CD4-positive, CD25-positive, alpha-beta regulatory T cell (primary cell): ENCODE measurements at regions not wholly inside any gene's neighbourhood (a gene's known extent, or its start where the extent isn't known, plus 50 kb on each side); places are given as distances from the start of the nearest gene placed in this dataset.
"Not testable (repeated sequence)": the region's sequence is repeated elsewhere in the genome, so short reads cannot be mapped to it uniquely, and the experiment has no call there.

ENCODE experiments used
- ATAC-seq, 2 donors: fragments of 150-1000 bp; cut with Tn5 transposase; one replicate each; pipeline ENCODE4 v1.10.0; 2021; ENCODE audit warnings: low read depth in 2 of 2, moderate number of reproducible peaks in 2 of 2, moderate library complexity in 1 of 2
- DNase-seq, 3 donors: peaks; one replicate each; pipeline versions ENCODE4 v3.0.0 to v3.0.0-alpha.2; 2012 to 2022; ENCODE audit warnings: mixed read lengths in 1 of 3
- H3K27ac ChIP-seq: one replicate; pipeline ENCODE4 v1.7.0; 2013; ENCODE audit warnings: mild to moderate bottlenecking, low read length; ENCODE audit not compliant: insufficient read depth, poor library complexity, severe bottlenecking
- H3K27me3 ChIP-seq: one replicate; pipeline ENCODE4 v1.7.0; 2013; ENCODE audit warnings: low read length; ENCODE audit not compliant: control insufficient read depth, insufficient read depth
- H3K36me3 ChIP-seq: one replicate; pipeline ENCODE4 v1.7.0; 2013; ENCODE audit warnings: mild to moderate bottlenecking, low read length, moderate library complexity; ENCODE audit not compliant: control insufficient read depth, insufficient read depth
- H3K4me1 ChIP-seq: 2 replicates; pipeline ENCODE4 v1.7.0; 2013; ENCODE audit warnings: mild to moderate bottlenecking, low read length; ENCODE audit not compliant: insufficient read depth, control insufficient read depth, poor library complexity, severe bottlenecking
- H3K4me3 ChIP-seq: one replicate; pipeline ENCODE4 v1.7.0; 2013; ENCODE audit warnings: low read depth, mild to moderate bottlenecking, low read length, moderate library complexity
- H3K9me3 ChIP-seq, 2 experiments: 1 replicate in 1 of 2; 2 replicates in 1 of 2; pipeline ENCODE4 v1.7.0; 2013; ENCODE audit warnings: low read length in 2 of 2, mild to moderate bottlenecking in 1 of 2, moderate library complexity in 1 of 2; ENCODE audit not compliant: control insufficient read depth in 2 of 2
- H3K27ac Mint-ChIP-seq, 3 donors: one replicate each; pipeline ENCODE4 v1.8.0; 2020 to 2022; ENCODE audit warnings: mild to moderate bottlenecking in 3 of 3, mixed read lengths in 3 of 3, moderate library complexity in 2 of 3
- H3K27me3 Mint-ChIP-seq: one replicate; pipeline ENCODE4 v1.8.0; 2022; ENCODE audit warnings: mild to moderate bottlenecking, mixed read lengths
- H3K36me3 Mint-ChIP-seq: one replicate; pipeline ENCODE4 v1.8.0; 2020; ENCODE audit warnings: mixed read lengths
- H3K4me1 Mint-ChIP-seq, 4 donors: one replicate each; pipeline ENCODE4 v1.8.0; 2020 to 2022; ENCODE audit warnings: mixed read lengths in 4 of 4, mild to moderate bottlenecking in 1 of 4
- H3K4me3 Mint-ChIP-seq, 4 donors: one replicate each; pipeline ENCODE4 v1.8.0; 2020 to 2022; ENCODE audit warnings: mild to moderate bottlenecking in 4 of 4, mixed read lengths in 4 of 4, moderate library complexity in 3 of 4
- H3K9me3 Mint-ChIP-seq, 7 donors: one replicate each; pipeline ENCODE4 v1.8.0; 2020 to 2022; ENCODE audit warnings: mixed read lengths in 7 of 7, mild to moderate bottlenecking in 3 of 7, moderate library complexity in 2 of 7

GRCh38 chr12:83939718-83940117, 972.9 kb downstream of the SLC6A15 start:
- H3K27ac Mint-ChIP-seq: no peak overlapping the region

GRCh38 chr12:83933615-83934014, 979.0 kb downstream of the SLC6A15 start:
- no peaks in the 10 kb centered on the region for H3K4me1 Mint-ChIP-seq
- Histone ChIP-seq H3K4me3 (no peak overlapping the region), H3K27me3 (no peaks in the 10 kb centered on the region), H3K36me3 (no peaks in the 10 kb centered on the region), H3K9me3 (no peaks in the 10 kb centered on the region), H3K27ac (no peak overlapping the region), H3K4me1 (no peaks in the 10 kb centered on the region)
- no peak overlapping the region for H3K4me3 Mint-ChIP-seq
- no peaks in the 10 kb centered on the region for H3K36me3 Mint-ChIP-seq
- ATAC-seq: no peak
- H3K9me3 Mint-ChIP-seq: peaks cover 0 to 14% (median 2%) of the 10 kb centered on the region in 7 donors
- no peaks in the 10 kb centered on the region for H3K27me3 Mint-ChIP-seq
- DNase-seq: no peak
- H3K27ac Mint-ChIP-seq: no peak overlapping the region

More at GRCh38 chr12:83939718-83940117, 972.9 kb downstream of the SLC6A15 start:
- Histone ChIP-seq H3K4me3 (no peak overlapping the region), H3K27ac (no peak overlapping the region), H3K9me3 (peaks cover 0 to 3% of the 10 kb centered on the region in 2 experiments), H3K36me3 (no peaks in the 10 kb centered on the region), H3K4me1 (no peaks in the 10 kb centered on the region), H3K27me3 (no peaks in the 10 kb centered on the region)
- Mint-ChIP-seq H3K9me3 (peaks cover 0 to 4% (median 0%) of the 10 kb centered on the region in 7 donors), H3K4me1 (no peaks in the 10 kb centered on the region), H3K4me3 (no peak overlapping the region), H3K27me3 (no peaks in the 10 kb centered on the region), H3K36me3 (no peaks in the 10 kb centered on the region)
- no peak for DNase-seq
- no peak for ATAC-seq

- no peak overlapping the region for H3K4me3 ChIP-seq
- no peaks in the 10 kb centered on the region for H3K27me3 Mint-ChIP-seq
These were observed 980.6 kb downstream of the SLC6A15 start for GRCh38 chr12:83932011-83932410.

GRCh38 chr12:83931451-83931850, 981.1 kb downstream of the SLC6A15 start:
- Mint-ChIP-seq H3K9me3 (peaks cover 0 to 14% (median 3%) of the 10 kb centered on the region in 7 donors), H3K36me3 (no peaks in the 10 kb centered on the region), H3K4me3 (no peak overlapping the region), H3K27me3 (no peaks in the 10 kb centered on the region), H3K27ac (no peak overlapping the region), H3K4me1 (no peaks in the 10 kb centered on the region)
- no peaks in the 10 kb centered on the region for H3K4me1 ChIP-seq
- no peaks in the 10 kb centered on the region for H3K36me3 ChIP-seq
- ATAC-seq (no peak), DNase-seq (no peak)
- H3K4me3 ChIP-seq: no peak overlapping the region
- H3K27ac ChIP-seq: no peak overlapping the region
- H3K27me3 ChIP-seq: no peaks in the 10 kb centered on the region
- no peaks in the 10 kb centered on the region for H3K9me3 ChIP-seq

More at GRCh38 chr12:83932011-83932410, 980.6 kb downstream of the SLC6A15 start:
- Histone ChIP-seq H3K27me3 (no peaks in the 10 kb centered on the region), H3K36me3 (no peaks in the 10 kb centered on the region), H3K4me1 (no peaks in the 10 kb centered on the region), H3K9me3 (no peaks in the 10 kb centered on the region), H3K27ac (no peak overlapping the region)
- Mint-ChIP-seq H3K9me3 (peaks cover 0 to 14% (median 3%) of the 10 kb centered on the region in 7 donors), H3K4me1 (no peaks in the 10 kb centered on the region), H3K4me3 (no peak overlapping the region), H3K27ac (peak overlapping the region in 1 of 3 donors; percentile 38), H3K36me3 (no peaks in the 10 kb centered on the region)
- ATAC-seq (no peak), DNase-seq (no peak)

GRCh38 chr12:83929792-83930191, 982.8 kb downstream of the SLC6A15 start:
- H3K4me1 ChIP-seq, H3K36me3 Mint-ChIP-seq, H3K36me3 ChIP-seq, H3K4me3 Mint-ChIP-seq, H3K9me3 ChIP-seq, DNase-seq, H3K4me1 Mint-ChIP-seq, H3K4me3 ChIP-seq, H3K27me3 ChIP-seq, H3K27me3 Mint-ChIP-seq, H3K27ac ChIP-seq, H3K27ac Mint-ChIP-seq, ATAC-seq: not testable (repeated sequence)
- H3K9me3 Mint-ChIP-seq: peaks cover 0 to 14% (median 3%) of the 10 kb centered on the region in 7 donors

- Mint-ChIP-seq H3K27ac (no peak overlapping the region), H3K4me3 (no peak overlapping the region), H3K27me3 (no peaks in the 10 kb centered on the region), H3K36me3 (no peaks in the 10 kb centered on the region), H3K9me3 (peaks cover 0 to 3% (median 1%) of the 10 kb centered on the region in 7 donors), H3K4me1 (no peaks in the 10 kb centered on the region)
- no peaks in the 10 kb centered on the region for H3K9me3 ChIP-seq
- no peak for ATAC-seq
- H3K4me3 ChIP-seq: no peak overlapping the region
- no peak for DNase-seq
- no peak overlapping the region for H3K27ac ChIP-seq
- no peaks in the 10 kb centered on the region for H3K27me3 ChIP-seq
- H3K4me1 ChIP-seq: no peaks in the 10 kb centered on the region
- no peaks in the 10 kb centered on the region for H3K36me3 ChIP-seq
These were observed 991.6 kb downstream of the SLC6A15 start for GRCh38 chr12:83920821-83921547.

GRCh38 chr12:83919081-83919480, 993.5 kb downstream of the SLC6A15 start:
- H3K4me1 Mint-ChIP-seq: no peaks in the 10 kb centered on the region
- Histone ChIP-seq H3K27ac (no peak overlapping the region), H3K36me3 (no peaks in the 10 kb centered on the region), H3K9me3 (no peaks in the 10 kb centered on the region), H3K27me3 (no peaks in the 10 kb centered on the region), H3K4me1 (no peaks in the 10 kb centered on the region), H3K4me3 (no peak overlapping the region)
- H3K36me3 Mint-ChIP-seq: no peaks in the 10 kb centered on the region
- H3K4me3 Mint-ChIP-seq: no peak overlapping the region
- no peak for DNase-seq
- H3K27ac Mint-ChIP-seq: no peak overlapping the region
- no peaks in the 10 kb centered on the region for H3K27me3 Mint-ChIP-seq
- ATAC-seq: no peak
- H3K9me3 Mint-ChIP-seq: peaks cover 0 to 3% (median 1%) of the 10 kb centered on the region in 7 donors

GRCh38 chr12:83904175-83904574, 1008.4 kb downstream of the SLC6A15 start:
- Mint-ChIP-seq H3K27ac (no peak overlapping the region), H3K4me1 (no peaks in the 10 kb centered on the region)
- no peak for ATAC-seq

More at GRCh38 chr12:83904175-83904574, 1008.4 kb downstream of the SLC6A15 start:
- Mint-ChIP-seq H3K4me3 (no peak overlapping the region), H3K27me3 (no peaks in the 10 kb centered on the region), H3K36me3 (no peaks in the 10 kb centered on the region), H3K9me3 (peaks cover 0 to 28% (median 2%) of the 10 kb centered on the region in 7 donors)
- no peaks in the 10 kb centered on the region for H3K4me1 ChIP-seq
- DNase-seq: no peak
- H3K4me3 ChIP-seq: no peak overlapping the region
- peaks cover 0 to 1% of the 10 kb centered on the region in 2 experiments for H3K9me3 ChIP-seq
- H3K27ac ChIP-seq: no peak overlapping the region
- H3K27me3 ChIP-seq: no peaks in the 10 kb centered on the region
- no peaks in the 10 kb centered on the region for H3K36me3 ChIP-seq
